GM06990 (cell line): ENCODE measurements at regions not wholly inside any gene's neighbourhood (a gene's known extent, or its start where the extent isn't known, plus 50 kb on each side); places are given as distances from the start of the nearest gene placed in this dataset.
A peak's percentile ranks its signal among the peaks of the same experiment; 100 is the strongest.

ENCODE experiments used
- DNase-seq: peaks from one replicate; pipeline ENCODE4 v3.0.0-alpha.2; 2011; ENCODE audit not compliant: insufficient read length; ENCODE audit errors: extremely low read depth
- H3K27me3 ChIP-seq: replicated peaks from 2 replicates; pipeline ENCODE4 v1.6.0; 2011; ENCODE audit warnings: low read length; ENCODE audit not compliant: control insufficient read depth, insufficient read depth
- H3K36me3 ChIP-seq: 2 replicates; pipeline ENCODE4 v1.5.1; 2011; ENCODE audit warnings: low read length; ENCODE audit not compliant: control insufficient read depth, insufficient read depth
- H3K4me3 ChIP-seq: replicated peaks from 2 replicates; pipeline ENCODE4 v1.5.1; 2011; ENCODE audit warnings: low read depth, mild to moderate bottlenecking, control low read depth, low read length
- CTCF ChIP-seq: IDR thresholded peaks from 2 replicates; pipeline ENCODE4 v1.5.1; 2011; ENCODE audit warnings: low read length, control low read depth, mild to moderate bottlenecking, inconsistent platforms; ENCODE audit not compliant: insufficient read depth, poor library complexity, severe bottlenecking

DNA sequence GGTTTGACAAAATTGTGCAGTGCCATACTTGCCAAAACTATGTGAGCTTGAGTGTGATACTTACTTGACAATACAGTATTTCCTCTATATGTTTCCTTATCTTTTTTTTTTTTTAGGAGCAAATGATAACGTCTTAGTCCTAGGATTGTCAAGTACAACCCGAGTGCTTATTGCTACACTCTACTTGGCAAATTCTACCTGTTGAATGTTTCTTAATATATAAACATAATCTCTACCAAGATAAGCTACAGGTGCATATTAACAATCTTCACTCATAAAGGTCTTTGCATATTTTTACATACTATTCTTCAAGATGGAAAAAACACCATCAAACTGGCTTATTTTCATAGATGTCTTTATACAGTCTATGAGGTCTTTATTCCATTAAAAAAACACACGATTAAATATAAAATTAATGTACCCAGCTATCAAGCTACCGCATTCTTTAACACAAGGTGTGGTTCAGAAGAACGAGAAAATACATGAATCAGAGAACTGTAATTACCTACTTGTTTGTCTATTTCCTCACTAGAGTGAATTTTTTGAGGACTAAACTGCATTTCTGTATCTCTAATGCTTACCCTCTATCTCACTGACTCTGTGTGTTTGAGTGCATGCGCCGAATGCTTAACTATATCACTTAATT lies 76.1 kb upstream of the PDSS1 start:
- no peak overlapping the region for H3K4me3 ChIP-seq
- peaks cover 2% of the 10 kb centered on the region for H3K27me3 ChIP-seq
- no peak for TF ChIP-seq CTCF
- no peaks in the 10 kb centered on the region for H3K36me3 ChIP-seq
- no peak for DNase-seq

DNA sequence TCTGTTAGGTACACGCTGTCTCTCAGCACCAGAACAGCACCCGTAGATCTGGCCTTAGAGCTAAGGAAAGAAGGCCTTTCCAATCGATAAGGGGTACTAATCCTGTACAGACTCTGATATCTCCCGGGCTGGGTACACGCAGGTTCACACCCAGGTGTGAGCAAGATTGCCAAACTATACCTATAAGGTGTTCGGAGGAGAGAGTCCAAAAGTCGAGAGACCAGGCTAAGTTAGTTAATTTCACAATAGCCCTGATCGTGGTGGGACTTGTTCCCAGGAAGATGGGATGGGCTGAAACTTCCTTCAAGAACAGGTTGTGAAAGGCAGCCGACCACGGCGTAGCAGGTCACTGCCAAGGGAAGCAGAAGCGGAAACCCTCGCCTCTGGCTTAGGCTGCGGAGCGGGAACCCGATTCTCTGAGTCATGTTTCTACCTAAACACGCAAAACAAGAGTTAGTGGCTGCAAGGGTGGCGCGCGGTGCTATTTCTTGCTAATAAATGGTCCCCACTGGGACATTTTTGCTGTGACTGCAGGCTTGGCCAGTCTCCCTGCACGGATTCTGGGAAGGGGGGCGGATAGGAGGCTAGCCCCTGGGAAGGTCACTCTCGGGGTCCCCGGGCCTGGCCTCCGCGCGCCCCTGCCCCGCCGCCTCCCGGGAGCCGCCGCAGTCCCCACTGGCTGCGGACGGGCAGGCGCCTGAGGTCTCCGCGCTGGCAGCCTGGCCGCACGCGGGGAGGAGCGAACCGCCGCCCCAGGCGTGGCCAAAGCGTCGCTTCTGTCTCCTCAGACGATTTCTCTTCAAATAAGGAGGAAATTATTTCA lies 75.4 kb upstream of the PDSS1 start:
- Histone ChIP-seq H3K36me3 (no peaks in the 10 kb centered on the region), H3K4me3 (peak overlapping the region; percentile 33), H3K27me3 (peaks cover 2% of the 10 kb centered on the region)
- DNase-seq: no peak
- TF ChIP-seq CTCF: no peak

DNA sequence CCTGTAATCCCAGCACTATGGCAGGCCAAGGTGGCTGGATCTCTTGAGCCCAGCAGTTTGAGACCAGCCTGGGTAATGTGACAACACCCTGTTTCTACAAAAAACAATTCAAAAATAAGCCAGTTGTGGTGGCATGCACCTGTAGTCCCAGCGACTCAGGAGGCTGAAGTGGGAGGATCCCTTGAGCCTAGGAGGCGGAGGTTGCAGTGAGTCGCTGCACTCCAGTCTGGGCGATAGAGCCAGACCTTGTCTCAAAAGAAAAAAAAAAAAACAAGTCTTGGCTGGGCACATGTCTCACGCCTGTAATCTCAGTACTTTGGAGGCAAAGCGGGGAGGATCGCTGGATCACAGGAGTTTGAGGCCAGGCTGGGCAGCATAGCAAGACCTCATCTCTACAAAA lies 74.6 kb upstream of the PDSS1 start:
- no peak overlapping the region; the same call in 1 of the 2 replicates for H3K4me3 ChIP-seq
- peaks cover 2% of the 10 kb centered on the region for H3K27me3 ChIP-seq
- H3K36me3 ChIP-seq: no peaks in the 10 kb centered on the region
- no peak for TF ChIP-seq CTCF
- DNase-seq: no peak

GRCh38 chr10:26624006-26624405 lies 73.5 kb upstream of the PDSS1 start:
- no peaks in the 10 kb centered on the region for H3K36me3 ChIP-seq
- H3K4me3 ChIP-seq: no peak overlapping the region
- peaks cover 2% of the 10 kb centered on the region for H3K27me3 ChIP-seq
- DNase-seq: no peak
- TF ChIP-seq CTCF: no peak

DNA sequence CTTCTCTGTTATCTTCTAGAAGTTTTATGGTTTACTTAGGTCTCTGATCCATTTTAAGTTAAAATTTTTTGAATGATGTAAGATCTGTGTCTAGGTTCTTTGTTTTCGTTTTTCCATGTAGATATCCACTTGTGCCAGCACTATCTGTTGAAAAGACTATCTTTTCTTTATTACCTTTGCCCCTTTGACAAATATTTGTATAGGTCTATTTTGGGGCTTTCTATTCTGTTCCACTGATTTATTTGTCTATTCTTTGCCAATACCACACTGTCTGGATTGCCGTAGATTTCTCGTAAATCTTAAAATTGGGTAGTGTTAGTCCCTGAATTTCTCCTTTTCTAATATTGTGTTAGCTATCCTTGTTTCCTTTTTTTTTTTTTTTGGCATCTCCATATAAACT lies 71.4 kb upstream of the PDSS1 start:
- Histone ChIP-seq H3K27me3 (peaks cover 2% of the 10 kb centered on the region), H3K4me3 (no peak overlapping the region), H3K36me3 (no peaks in the 10 kb centered on the region)
- no peak for DNase-seq
- TF ChIP-seq CTCF: no peak
